HG02763 (cell line): ENCODE measurements at regions not wholly inside any gene's neighbourhood (a gene's known extent, or its start where the extent isn't known, plus 50 kb on each side); places are given as distances from the start of the nearest gene placed in this dataset.
A peak's percentile ranks its signal among the peaks of the same experiment; 100 is the strongest.

Experiments used
- ATAC-seq: cut with Tn5 transposase; IDR thresholded peaks from one replicate; pipeline ENCODE4 v1.9.1; 2021; ENCODE audit warnings: mild to moderate bottlenecking, moderate library complexity; ENCODE audit not compliant: unreplicated experiment

GRCh38 chr1:166221316-166221715 lies 54.5 kb upstream of the FAM78B start:
- no peak for ATAC-seq

- ATAC-seq: no peak
Observed at GRCh38 chr1:166233750-166234366, 67.1 kb upstream of the FAM78B start.

GRCh38 chr1:166235728-166236127 lies 68.9 kb upstream of the FAM78B start:
- no peak for ATAC-seq

GRCh38 chr1:166237675-166238074 lies 70.9 kb upstream of the FAM78B start:
- no peak for ATAC-seq

- ATAC-seq: no peak
Observed at GRCh38 chr1:166253076-166253779, 86.4 kb upstream of the FAM78B start.

GRCh38 chr1:166258017-166258416 lies 91.2 kb upstream of the FAM78B start:
- ATAC-seq: no peak

GRCh38 chr1:166261511-166261910 lies 94.7 kb upstream of the FAM78B start:
- ATAC-seq: no peak

- ATAC-seq: no peak
Observed at GRCh38 chr1:166270476-166271150, 103.8 kb upstream of the FAM78B start.

GRCh38 chr1:166271151-166271538 lies 104.3 kb upstream of the FAM78B start:
- no peak for ATAC-seq

- ATAC-seq: peak; percentile 72
Observed at GRCh38 chr1:166272155-166272554, 105.4 kb upstream of the FAM78B start.

GRCh38 chr1:166272851-166273250 lies 106.0 kb upstream of the FAM78B start:
- ATAC-seq: no peak

GRCh38 chr1:166273618-166274017 lies 106.8 kb upstream of the FAM78B start:
- no peak for ATAC-seq

- ATAC-seq: no peak
Observed at GRCh38 chr1:166282391-166283137, 115.8 kb upstream of the FAM78B start.

- ATAC-seq: no peak
Observed at GRCh38 chr1:166283190-166283589, 116.4 kb upstream of the FAM78B start.

- ATAC-seq: no peak
Observed at GRCh38 chr1:166283600-166283999, 116.8 kb upstream of the FAM78B start.

- no peak for ATAC-seq
Observed at GRCh38 chr1:166289309-166290050, 122.7 kb upstream of the FAM78B start.

- no peak for ATAC-seq
Observed at GRCh38 chr1:166295656-166296055, 128.9 kb upstream of the FAM78B start.

GRCh38 chr1:166297993-166298392 lies 131.2 kb upstream of the FAM78B start:
- ATAC-seq: no peak

GRCh38 chr1:166300767-166301166 lies 134.0 kb upstream of the FAM78B start:
- ATAC-seq: no peak

- no peak for ATAC-seq
Observed at GRCh38 chr1:166302989-166303758, 136.4 kb upstream of the FAM78B start.
